ENCODE measurements at regions not wholly inside any gene's neighbourhood (a gene's known extent, or its start where the extent isn't known, plus 50 kb on each side); places are given as distances from the start of the nearest gene placed in this dataset.

GRCh38 chr1:47510282-47510811 is 72.5 kb downstream of the FOXD2 start:
- peaks cover 27% of the 10 kb centered on the region for H3K4me1 Mint-ChIP-seq

GRCh38 chr1:47511825-47512224 is 74.0 kb downstream of the FOXD2 start:
- H3K4me1 Mint-ChIP-seq = peaks cover 27% of the 10 kb centered on the region
- peaks cover 1% of the 10 kb centered on the region for H3K36me3 Mint-ChIP-seq
- H3K27me3 Mint-ChIP-seq (ENCODE audit: low read depth) = peaks cover 82% of the 10 kb centered on the region
- H3K27ac Mint-ChIP-seq = no peak overlapping the region
- no peak overlapping the region for H3K4me3 Mint-ChIP-seq
- peaks cover 11% of the 10 kb centered on the region for H3K9me3 Mint-ChIP-seq
- DNase-seq (ENCODE audit: low spot score in 2 of 2, unreplicated experiment in 2 of 2) = no peak
- no peak for TF ChIP-seq CTCF (IDR thresholded peaks at IDR 0.05; ENCODE audit: unreplicated experiment)

More at GRCh38 chr1:47510282-47510811, 72.5 kb downstream of the FOXD2 start:
- no peak for TF ChIP-seq CTCF (IDR thresholded peaks at IDR 0.05; ENCODE audit: unreplicated experiment)
- Mint-ChIP-seq H3K9me3 (peaks cover 11% of the 10 kb centered on the region), H3K27me3 (ENCODE audit: low read depth) (peaks cover 86% of the 10 kb centered on the region), H3K36me3 (peaks cover 1% of the 10 kb centered on the region), H3K4me3 (no peak overlapping the region), H3K27ac (peak overlapping the region; percentile 74)
- DNase-seq (ENCODE audit: low spot score in 2 of 2, unreplicated experiment in 2 of 2) = no peak

GRCh38 chr1:47513393-47513792 is 75.5 kb downstream of the FOXD2 start:
- Mint-ChIP-seq H3K27me3 (ENCODE audit: low read depth) (peaks cover 87% of the 10 kb centered on the region), H3K4me3 (no peak overlapping the region), H3K4me1 (peaks cover 22% of the 10 kb centered on the region), H3K36me3 (peaks cover 1% of the 10 kb centered on the region), H3K27ac (no peak overlapping the region), H3K9me3 (peaks cover 11% of the 10 kb centered on the region)
- no peak for DNase-seq (ENCODE audit: low spot score in 2 of 2, unreplicated experiment in 2 of 2)
- no peak for TF ChIP-seq CTCF (IDR thresholded peaks at IDR 0.05; ENCODE audit: unreplicated experiment)

GRCh38 chr1:47514229-47514628 is 76.4 kb downstream of the FOXD2 start:
- DNase-seq (ENCODE audit: low spot score in 2 of 2, unreplicated experiment in 2 of 2) = no peak
- Mint-ChIP-seq H3K4me1 (peaks cover 15% of the 10 kb centered on the region), H3K27ac (no peak overlapping the region), H3K9me3 (peaks cover 11% of the 10 kb centered on the region), H3K36me3 (peaks cover 1% of the 10 kb centered on the region), H3K27me3 (ENCODE audit: low read depth) (peaks cover 84% of the 10 kb centered on the region), H3K4me3 (no peak overlapping the region)
- no peak for TF ChIP-seq CTCF (IDR thresholded peaks at IDR 0.05; ENCODE audit: unreplicated experiment)

- no peak for TF ChIP-seq CTCF (IDR thresholded peaks at IDR 0.05; ENCODE audit: unreplicated experiment)
- peaks cover 82% of the 10 kb centered on the region for H3K27me3 Mint-ChIP-seq (ENCODE audit: low read depth)
- H3K4me1 Mint-ChIP-seq = peaks cover 5% of the 10 kb centered on the region
- DNase-seq (ENCODE audit: low spot score in 2 of 2, unreplicated experiment in 2 of 2) = no peak
- no peak overlapping the region for H3K4me3 Mint-ChIP-seq
- peaks cover 1% of the 10 kb centered on the region for H3K36me3 Mint-ChIP-seq
- peaks cover 11% of the 10 kb centered on the region for H3K9me3 Mint-ChIP-seq
- H3K27ac Mint-ChIP-seq = no peak overlapping the region
Measured at GRCh38 chr1:47515164-47515789, 77.4 kb downstream of the FOXD2 start.

Data from mesothelial cell of epicardium (in vitro differentiated cells).